RCC 7860 (cell line): ENCODE measurements at regions not wholly inside any gene's neighbourhood (a gene's known extent, or its start where the extent isn't known, plus 50 kb on each side); places are given as distances from the start of the nearest gene placed in this dataset.
"Not testable (repeated sequence)": the region's sequence is repeated elsewhere in the genome, so short reads cannot be mapped to it uniquely, and the experiment has no call there.

Source experiments
- DNase-seq: peaks from one replicate; pipeline ENCODE4 v3.0.0-alpha.2; 2015; ENCODE audit warnings: low spot score
- FAIRE-seq: peaks from 2 replicates; lab custom pipeline; 2012; peaks lifted over from hg19 to GRCh38; lab: Jason Lieb, UNC

DNA sequence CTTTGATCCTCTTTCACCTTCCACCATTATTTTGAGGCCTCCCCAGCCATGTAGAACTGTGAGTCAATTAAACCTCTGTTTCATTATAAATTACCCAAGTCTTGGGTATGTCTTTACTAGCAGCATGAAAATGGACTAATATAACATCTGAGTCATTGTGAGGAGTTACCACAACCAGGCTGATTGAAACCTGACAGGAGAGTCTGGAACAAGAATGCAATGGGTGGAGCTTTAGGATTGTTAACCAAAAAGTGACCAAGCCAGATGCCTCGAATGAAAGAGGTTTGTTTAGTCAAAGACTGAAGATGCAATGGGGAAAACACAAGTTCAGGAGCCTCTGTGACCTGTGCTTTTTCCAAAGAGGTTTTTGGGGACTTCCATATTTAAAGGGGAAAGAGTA lies 659.0 kb downstream of the SLITRK6 start:
- FAIRE-seq (no peak), DNase-seq (no peak)

DNA sequence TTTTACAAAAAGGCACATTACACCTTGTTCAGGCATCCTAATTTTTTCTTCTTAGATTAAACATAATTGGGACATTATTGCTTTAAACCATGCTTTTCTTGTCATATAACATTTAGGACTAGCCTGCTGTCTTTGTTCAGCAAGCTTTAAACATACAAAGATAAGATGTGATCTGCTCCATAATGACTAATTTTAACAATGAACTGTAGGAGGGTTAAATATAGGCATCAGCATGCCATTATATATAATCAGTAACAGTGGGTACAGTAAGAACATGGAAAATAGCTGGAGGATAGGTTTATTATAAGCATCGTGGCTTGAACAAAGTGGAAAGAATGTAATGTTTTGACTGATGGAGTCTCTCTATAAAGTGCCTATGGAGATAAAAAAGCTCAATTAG lies 661.7 kb downstream of the SLITRK6 start:
- FAIRE-seq, result no peak
- DNase-seq, result no peak

DNA sequence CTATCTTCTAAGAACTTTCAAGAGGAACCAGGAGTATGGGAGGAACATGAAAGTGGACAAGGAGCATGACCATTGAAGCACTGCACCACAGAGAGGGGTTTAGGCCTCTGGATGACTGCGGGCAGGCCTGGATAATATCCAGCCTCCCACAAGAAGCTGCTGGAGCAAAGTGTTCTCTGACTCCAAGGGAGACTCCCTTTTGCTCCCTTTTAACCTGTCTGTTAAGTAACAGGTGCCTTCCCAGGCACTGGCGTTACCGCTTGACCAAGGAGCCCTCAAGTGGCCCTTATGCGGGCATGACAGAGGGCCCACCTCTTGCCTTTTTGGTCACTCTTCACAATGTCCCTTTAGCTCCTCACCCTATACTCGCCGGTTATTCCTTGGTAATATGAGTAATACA lies 666.2 kb downstream of the SLITRK6 start:
- FAIRE-seq (no peak), DNase-seq (no peak)

DNA sequence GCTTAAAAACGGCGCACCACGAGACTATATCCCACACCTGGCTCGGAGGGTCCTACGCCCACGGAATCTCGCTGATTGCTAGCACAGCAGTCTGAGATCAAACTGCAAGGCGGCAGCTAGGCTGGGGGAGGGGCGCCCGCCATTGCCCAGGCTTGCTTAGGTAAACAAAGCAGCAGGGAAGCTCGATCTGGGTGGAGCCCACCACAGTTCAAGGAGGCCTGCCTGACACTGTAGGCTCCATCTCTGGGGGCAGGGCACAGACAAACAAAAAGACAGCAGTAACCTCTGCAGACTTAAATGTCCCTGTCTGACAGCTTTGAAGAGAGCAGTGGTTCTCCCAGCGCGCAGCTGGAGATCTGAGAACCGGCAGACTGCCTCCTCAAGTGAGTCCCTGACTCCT lies 675.7 kb downstream of the SLITRK6 start:
- not testable (repeated sequence) for FAIRE-seq, DNase-seq

DNA sequence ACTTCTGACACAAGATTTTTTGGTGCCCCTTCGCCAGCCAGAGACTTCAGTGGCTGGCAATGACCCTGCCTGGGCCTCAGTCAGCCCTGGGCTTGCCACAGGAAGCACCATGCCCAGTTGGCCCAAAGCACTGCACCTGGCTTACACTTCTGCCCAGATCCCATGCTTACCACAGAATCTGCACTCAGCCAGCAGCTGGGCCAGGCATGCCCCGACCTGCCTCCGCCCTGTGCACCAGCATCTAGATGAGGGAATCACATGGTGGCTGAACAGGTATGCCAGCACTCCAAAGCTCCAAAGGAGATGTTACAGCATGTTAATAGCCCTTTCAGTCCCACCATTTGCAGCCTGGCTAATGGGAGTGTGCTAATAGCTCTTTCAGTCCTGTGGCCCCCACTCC lies 690.9 kb downstream of the SLITRK6 start:
- DNase-seq (no peak), FAIRE-seq (no peak)

DNA sequence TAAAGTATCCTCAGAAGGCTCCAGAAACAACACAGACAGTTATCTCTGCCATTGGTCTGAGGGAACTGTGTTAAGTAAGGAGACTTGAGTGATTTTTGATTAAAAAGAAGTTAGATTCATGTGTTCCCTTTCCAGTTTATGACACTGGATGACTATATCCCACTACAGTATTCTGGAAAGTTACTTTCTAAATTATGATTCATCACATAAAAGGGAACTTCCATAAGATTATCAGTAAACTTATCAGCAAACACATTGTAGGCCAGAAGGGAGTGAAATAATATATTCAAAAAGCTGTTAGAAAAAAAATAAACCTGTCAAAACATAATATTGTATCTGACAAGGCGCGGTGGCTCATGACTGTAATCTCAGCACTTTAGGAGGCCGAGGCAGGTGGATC lies 700.0 kb downstream of the SLITRK6 start:
- no peak for DNase-seq
- no peak for FAIRE-seq

DNA sequence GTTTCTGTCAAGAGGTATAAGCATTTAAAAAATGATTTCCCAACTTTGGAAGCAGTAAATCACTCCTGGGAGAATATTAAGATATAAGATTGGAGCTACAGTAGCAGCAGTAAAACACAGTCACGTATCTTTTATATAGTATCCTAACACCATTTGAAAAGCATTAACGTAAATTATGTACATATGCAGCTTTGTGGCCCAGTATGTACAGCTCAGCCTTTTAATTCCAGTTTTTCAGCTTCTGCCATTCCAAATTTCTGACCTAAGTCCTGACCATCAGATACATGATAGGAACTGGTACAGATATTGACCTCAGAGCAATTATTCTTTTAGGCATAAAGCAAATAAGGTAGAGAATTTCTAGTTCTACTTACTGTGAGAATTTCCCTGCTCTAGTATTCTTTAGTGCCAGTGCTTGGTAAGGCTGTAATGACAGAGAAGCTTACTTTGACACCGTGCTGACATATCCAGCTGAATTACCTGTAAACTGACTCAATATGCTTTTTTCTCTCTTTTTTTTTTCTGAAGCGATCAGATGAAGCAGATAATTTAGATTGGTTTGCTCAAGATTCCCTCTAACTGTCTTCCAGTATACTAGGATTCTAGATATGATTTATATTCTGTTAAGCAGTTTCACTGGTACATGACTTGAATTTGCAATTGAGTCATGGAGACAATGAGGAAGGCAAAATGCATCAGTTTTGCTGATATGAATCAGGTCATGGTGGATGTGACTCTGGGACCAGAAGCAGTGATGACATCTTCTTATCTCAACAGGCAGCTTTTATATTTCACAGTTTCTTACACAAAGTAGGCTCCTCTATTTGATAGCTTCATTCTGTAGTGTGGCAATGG lies 703.6 kb downstream of the SLITRK6 start:
- no peak for DNase-seq
- no peak for FAIRE-seq

DNA sequence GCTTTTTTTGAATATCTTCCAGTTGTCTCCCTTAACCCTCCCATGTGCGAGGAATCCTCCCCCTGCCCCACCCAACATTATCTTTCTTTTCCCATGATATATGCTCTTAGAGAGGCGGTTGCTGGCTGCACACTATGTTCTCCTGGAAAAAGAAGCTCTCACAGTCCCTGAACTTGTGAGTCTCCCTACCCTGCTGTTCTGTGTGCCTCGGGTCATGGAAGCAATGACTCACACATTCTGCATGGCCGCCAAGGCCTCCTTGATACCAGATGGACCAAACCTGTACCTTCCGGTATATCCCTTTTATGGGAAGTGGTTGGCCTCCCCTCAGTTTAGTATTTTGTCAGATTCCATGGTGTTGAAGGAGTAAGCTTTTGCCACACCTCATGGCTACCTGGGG lies 705.4 kb downstream of the SLITRK6 start:
- no peak for FAIRE-seq
- no peak for DNase-seq

DNA sequence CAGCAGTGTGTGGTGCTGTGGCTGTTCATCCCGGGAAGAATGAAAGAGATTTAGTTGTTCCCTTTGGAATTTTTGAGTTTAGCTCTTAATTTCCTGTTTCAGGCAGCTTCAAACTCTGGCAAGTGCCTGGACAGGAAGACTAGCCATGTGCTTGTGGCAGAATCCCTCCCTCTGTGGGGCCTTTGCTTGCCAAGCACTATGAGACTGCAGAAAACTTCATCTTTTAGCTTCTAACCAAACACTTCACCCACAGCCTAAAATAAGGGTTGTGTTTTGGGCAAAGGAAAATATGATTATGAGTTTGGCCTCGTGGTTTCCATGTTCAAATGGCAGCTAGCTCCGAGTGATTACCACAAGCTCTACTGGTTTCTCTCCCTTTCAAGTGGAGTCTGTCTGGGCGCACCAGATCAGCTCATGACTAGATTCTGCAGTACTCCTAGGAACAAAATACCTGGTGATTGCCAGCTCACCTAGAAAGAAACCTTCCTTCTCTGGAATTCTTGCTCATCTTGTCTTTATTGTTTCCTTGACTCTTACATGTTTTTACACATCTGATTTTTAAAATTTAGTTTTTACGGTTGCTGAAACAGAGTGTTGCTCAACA lies 707.5 kb downstream of the SLITRK6 start:
- DNase-seq (no peak), FAIRE-seq (no peak)

DNA sequence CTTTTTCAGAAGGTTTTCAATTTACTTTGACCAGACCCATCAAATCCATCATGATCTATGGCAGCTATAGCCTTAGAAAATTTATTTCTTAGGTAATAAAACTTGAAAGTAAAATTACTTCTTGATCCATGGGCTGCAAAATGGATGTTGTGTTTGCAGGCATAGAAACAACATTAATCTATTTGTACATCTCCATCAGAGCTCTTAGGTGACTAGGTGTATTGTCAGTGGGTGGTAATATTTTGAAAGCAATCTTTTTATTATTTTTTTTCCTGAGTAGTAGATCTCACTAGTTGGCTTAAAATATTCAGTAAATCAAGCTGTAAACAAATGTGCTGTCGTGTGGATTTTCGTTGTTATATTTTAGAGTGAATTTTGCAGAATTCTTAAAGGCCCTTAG lies 710.0 kb downstream of the SLITRK6 start:
- DNase-seq (no peak), FAIRE-seq (no peak)

DNA sequence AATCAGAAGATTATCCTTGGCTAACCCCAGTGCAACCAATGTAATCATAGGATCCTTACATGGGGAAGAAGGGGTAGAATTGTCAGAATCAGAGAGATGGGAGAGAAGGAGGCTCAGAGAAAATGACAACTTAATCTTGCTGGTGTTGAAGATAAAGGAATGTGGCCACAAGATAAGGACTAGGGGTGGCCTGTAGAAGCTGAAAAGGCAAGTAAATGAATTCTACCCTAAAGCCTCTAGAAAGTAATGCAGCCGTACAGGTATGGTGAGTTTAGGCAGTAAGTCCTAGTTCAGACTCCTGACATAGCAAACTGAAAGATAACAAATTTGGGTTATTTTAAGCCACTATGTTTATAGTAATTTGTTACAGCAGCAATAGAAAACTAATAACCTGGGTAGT lies 718.5 kb downstream of the SLITRK6 start:
- DNase-seq, result no peak
- FAIRE-seq, result no peak

DNA sequence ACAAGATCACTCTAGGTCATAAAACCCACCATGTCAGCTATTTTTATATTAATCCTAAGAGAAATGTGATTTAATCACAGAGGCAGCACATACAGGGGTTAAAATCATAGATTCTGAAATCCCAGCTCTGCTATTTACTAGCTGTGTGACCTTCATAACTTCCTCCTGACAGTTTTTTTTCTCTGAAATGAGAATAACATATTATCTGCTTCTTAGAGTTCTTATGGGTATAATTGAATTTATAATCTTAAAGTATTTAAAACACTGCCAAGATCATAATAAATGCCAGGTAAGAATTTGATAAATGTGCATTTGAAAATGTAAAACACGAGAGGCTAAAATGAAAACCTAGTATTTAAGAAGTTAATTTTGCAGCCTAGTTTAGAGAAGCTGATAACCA lies 722.9 kb downstream of the SLITRK6 start:
- FAIRE-seq (no peak), DNase-seq (no peak)

DNA sequence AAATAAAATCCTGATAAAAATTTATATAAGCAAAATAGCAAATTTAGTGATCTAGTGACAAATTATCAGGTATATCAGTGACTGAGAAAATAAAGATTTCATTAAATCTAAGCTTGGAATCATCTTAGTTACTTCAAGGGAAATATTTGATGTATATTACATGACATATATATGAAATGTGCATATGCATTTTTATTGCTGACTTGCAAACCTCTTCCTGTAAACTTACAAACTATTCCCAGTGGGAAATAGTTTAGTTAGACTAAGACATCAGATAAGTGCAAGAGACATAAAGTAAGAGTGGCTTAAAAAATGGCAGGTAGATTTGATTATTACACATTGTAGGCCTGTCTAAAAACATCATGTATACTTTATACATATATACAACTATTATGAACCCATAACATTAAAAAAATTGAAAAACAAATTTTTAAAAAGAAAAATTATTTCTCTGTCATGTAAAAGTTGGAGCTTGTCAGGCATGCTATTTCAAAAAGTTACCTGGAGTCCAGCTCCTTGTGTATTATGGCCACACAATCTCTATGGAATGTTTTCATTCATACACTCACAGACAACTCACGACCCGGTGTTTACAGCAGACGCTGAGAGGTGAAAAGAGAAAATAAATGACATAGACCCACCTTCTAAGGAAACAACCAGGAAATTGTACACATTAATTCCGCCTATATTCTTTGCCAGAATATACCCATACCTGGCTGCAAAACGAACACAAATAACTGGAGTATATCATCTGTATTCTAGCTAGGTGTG lies 724.5 kb downstream of the SLITRK6 start:
- FAIRE-seq, result no peak

DNA sequence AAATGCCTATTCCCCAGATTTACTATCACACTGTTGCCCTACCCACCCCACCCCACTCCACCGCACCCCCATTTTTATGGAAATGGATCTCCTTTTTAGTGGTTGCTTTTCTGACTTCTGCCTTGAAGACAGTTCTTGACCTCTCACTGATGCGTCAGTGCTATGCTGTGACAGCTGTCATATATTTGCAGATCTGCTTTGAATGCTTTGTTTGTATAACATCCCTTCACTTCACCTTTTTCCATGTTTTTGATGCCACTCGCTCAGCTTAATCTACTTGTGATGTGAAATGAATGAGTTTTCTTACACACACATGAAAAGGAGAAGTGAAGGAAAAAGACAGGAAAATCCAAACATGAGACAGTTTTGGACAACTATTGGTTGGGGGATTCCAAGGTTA lies 731.0 kb downstream of the SLITRK6 start:
- FAIRE-seq, result no peak
- no peak for DNase-seq

More for the DNA sequence above, 724.5 kb downstream of the SLITRK6 start:
- no peak for DNase-seq

DNA sequence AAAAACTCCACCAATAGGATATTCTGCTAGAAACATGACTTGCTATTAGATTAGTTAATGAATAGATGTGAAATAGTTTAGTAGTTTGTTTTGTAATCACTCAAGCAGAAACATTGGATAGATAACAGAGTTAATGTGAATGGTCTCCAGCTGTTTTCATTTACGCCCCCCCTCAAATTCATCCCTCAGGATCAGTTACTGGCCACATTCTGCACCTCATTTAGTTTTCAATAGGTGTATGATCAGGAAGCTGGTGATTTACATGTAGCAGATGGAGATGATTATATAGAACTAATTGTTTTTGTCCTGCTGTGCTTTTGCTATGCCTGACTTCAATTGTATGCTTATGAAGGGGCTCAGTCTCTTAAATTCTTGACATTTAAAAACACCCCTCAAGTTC lies 759.0 kb downstream of the SLITRK6 start:
- FAIRE-seq (no peak), DNase-seq (no peak)

DNA sequence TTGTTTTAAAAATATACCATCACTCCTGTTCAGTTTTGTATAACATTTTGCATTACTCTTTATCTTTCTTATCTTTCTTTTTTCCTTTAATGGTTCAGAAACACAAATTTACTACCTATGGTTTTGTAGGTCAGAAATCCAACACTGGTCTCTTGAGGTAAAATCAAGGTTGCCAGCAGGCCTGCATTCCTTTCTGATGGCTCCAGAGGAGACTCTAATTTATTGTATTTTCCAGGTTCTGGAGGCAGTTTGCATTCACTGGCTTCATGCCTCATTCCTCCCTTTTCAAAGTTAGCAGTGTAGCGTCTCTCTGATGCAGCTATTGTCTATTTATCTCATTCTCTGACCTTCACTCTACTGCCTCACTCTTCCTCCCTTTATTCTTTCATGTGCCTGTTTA lies 767.4 kb downstream of the SLITRK6 start:
- FAIRE-seq (no peak), DNase-seq (no peak)

DNA sequence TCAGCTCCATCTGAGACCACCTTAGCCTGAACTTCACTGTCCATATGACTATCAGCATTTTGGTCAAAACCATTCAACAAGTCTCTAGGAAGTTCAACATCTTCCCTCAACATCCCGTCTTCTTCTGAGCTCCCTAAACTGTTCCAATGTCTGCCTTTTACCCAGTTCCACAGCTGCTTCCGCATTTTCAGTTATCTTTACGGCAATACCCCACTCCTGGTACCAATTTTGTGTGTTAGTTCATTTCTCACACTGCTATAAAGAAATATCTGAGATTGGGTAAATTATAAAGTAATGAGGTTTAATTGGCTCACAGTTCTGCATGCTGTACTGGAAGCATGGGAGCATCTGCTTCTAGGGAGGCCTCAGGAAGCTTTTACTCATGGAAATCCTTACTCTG lies 771.2 kb downstream of the SLITRK6 start:
- FAIRE-seq (no peak), DNase-seq (no peak)

DNA sequence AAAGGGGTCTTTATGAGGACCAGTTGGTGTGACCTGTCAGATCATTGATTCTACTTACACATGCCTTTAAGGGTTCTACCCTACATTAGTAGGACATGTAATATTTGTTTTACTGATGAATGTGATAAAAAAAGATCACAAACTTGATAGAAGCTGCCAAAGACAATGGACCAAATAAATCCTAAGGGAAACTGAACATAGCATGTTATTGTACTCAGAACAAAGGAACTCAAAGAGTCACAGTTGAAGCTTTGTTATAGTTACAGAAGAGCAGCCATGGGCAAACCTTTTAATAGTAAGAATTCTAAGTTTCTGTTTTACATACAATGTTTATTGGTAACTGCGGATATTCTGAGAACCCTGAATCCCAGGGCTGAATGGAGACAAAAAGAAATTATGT lies 780.1 kb downstream of the SLITRK6 start:
- no peak for FAIRE-seq
- no peak for DNase-seq

DNA sequence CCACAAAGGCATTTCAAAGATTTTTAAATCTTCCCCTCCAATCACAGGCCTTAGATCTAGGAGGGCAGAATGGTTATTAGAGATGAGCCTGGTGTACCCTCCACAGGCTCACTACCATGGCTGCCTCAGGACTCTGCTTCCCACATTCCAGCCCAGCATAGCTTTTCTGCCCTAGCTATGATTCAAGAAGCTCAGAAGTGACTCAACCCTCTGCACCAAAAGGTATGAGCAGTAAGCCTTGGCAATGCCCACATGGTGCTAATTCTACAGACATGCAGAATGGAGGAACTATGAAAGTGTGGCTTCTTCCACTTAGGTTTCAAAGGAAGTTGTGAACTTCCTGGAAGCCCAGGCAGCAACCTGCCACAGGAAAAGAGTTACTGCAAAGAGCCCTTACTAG lies 786.2 kb downstream of the SLITRK6 start:
- DNase-seq (no peak), FAIRE-seq (no peak)

DNA sequence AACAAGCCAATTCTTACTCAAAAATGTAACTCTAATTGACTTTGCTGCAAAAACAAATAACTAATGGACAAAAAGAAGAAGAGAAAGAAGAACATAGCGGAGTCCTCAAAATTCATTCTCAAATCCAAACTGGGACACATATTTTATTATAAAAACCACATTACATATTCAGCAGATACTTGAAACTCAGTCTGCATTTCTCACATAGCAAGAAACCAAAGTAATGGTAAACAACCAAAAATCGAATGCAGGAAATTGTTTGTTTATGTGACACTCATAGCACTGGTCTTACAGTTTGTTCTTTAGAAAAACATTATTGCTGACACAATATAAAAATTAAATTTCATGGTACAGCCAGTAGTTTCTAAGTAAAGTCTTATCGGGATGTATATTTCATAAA lies 789.8 kb downstream of the SLITRK6 start:
- FAIRE-seq (no peak), DNase-seq (no peak)

DNA sequence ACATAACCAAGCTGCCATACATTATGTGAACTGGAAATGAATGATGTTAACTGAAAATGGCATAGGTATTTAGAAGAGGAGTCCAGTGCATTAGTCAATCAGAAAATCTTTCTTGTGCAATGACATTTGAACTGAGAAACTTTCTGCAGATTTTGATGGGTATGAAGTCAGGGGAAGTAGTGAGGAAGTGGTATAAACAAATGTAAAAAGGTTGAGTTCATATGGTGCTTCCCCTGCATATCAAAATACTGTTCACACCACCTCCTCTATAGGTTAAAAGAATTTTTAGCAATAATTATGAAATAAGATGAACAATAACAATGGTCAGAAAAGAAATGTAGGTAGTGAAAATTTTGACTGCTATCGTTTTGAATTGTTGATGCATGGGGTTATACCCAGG lies 800.0 kb downstream of the SLITRK6 start:
- FAIRE-seq (no peak), DNase-seq (no peak)

DNA sequence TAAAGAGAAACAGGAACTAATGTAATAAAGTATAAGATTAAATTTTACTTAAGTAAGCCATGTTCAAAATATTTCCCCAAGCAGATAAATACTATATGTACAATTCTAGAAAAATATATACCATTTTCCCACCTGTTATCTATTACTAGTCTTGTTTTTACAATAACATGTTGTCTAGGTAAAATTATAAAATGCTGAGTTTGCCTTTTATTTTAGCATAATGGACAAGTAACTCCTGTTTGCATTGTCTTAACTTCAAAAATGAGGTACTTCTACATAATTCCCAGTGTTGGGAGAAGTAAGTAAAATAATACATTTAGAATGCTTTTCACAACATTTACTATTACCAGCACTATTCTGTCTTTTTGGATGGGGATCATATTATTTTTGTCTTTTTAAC lies 800.5 kb downstream of the SLITRK6 start:
- DNase-seq (no peak), FAIRE-seq (no peak)
